HepG2 (cell line): ENCODE measurements at regions not wholly inside any gene's neighbourhood (a gene's known extent, or its start where the extent isn't known, plus 50 kb on each side); places are given as distances from the start of the nearest gene placed in this dataset.
"Not testable (repeated sequence)": the region's sequence is repeated elsewhere in the genome, so short reads cannot be mapped to it uniquely, and the experiment has no call there.

Experiments used
- CBX2 ChIP-seq, 2 experiments: fragments of 200-600 bp in 1 of 2; sonication (generic); formaldehyde crosslinking in 1 of 2; IDR thresholded peaks; 2 replicates each; pipeline versions ENCODE4 v1.7.0 to v1.8.1; 2018 to 2022; ENCODE audit warnings: low read depth in 2 of 2, low read length in 1 of 2, mild to moderate bottlenecking in 1 of 2, missing genetic modification reagents in 1 of 2
- CREM ChIP-seq, 2 experiments: sonication (generic) in 1 of 2; formaldehyde crosslinking in 1 of 2; IDR thresholded peaks; 2 replicates each; pipeline versions ENCODE4 v1.4.0 to v1.6.1; 2016 to 2020; ENCODE audit warnings: antibody characterized with exemption in 1 of 2, mild to moderate bottlenecking in 1 of 2, missing genetic modification reagents in 1 of 2
- CTCF ChIP-seq: sonication (generic); formaldehyde crosslinking; IDR thresholded peaks from 2 replicates; pipeline ENCODE4 v1.5.0; 2020; ENCODE audit warnings: mild to moderate bottlenecking, missing genetic modification reagents, moderate library complexity
- HOXA9 ChIP-seq: sonication (generic); formaldehyde crosslinking; IDR thresholded peaks from 2 replicates; pipeline ENCODE4 v1.8.1; 2022; ENCODE audit warnings: missing genetic modification reagents, mild to moderate bottlenecking, moderate library complexity, borderline replicate concordance
- MAFF ChIP-seq: IDR thresholded peaks from 2 replicates; pipeline ENCODE4 v1.6.1; 2011; ENCODE audit warnings: low read depth, low read length, improper control_type of control experiment
- MXI1 ChIP-seq: IDR thresholded peaks from 3 replicates; pipeline ENCODE4 v1.6.1; 2012; ENCODE audit warnings: low read depth, low read length, inconsistent platforms, borderline replicate concordance
- SP1 ChIP-seq, 2 experiments: fragments of 450-650 bp in 1 of 2; sonication (generic) in 1 of 2; formaldehyde crosslinking in 1 of 2; IDR thresholded peaks; 2 replicates each; pipeline versions ENCODE4 v1.4.0 to v1.6.1; 2016 to 2020; ENCODE audit warnings: missing genetic modification reagents in 1 of 2
- SRSF4 ChIP-seq: fragments of 200-400 bp; formaldehyde crosslinking; IDR thresholded peaks from one replicate; pipeline ENCODE4 v1.6.1; 2018; ENCODE audit warnings: mild to moderate bottlenecking, low read depth, low read length, moderate library complexity; ENCODE audit not compliant: poor library complexity, severe bottlenecking
- TSC22D2 ChIP-seq: sonication (generic); formaldehyde crosslinking; IDR thresholded peaks from 2 replicates; pipeline ENCODE4 v1.5.1; 2020; ENCODE audit warnings: missing genetic modification reagents, mild to moderate bottlenecking, borderline replicate concordance
- ZNF101 ChIP-seq: sonication (generic); formaldehyde crosslinking; IDR thresholded peaks from 2 replicates; pipeline ENCODE4 v1.4.0; 2020; ENCODE audit warnings: mild to moderate bottlenecking, low read depth, missing genetic modification reagents, borderline replicate concordance
- ZNF816 ChIP-seq: sonication (generic); formaldehyde crosslinking; IDR thresholded peaks from 2 replicates; pipeline ENCODE4 v1.8.0; 2022; ENCODE audit warnings: missing genetic modification reagents, mild to moderate bottlenecking, borderline replicate concordance
- ZSCAN29 ChIP-seq: sonication (generic); formaldehyde crosslinking; conservative IDR thresholded peaks from 2 replicates; pipeline ENCODE4 v1.4.0; 2020; ENCODE audit warnings: mild to moderate bottlenecking, missing genetic modification reagents

GRCh38 chr15:20291616-20292015, 250.0 kb downstream of the GOLGA6L6 start:
- TF ChIP-seq SRSF4; SP1 (IDR thresholded peaks at IDR 0.05); SP1 (CRISPR knock-in tag; IDR thresholded peaks at IDR 0.05); MAFF; TSC22D2 (CRISPR knock-in tag); ZSCAN29; CTCF (CRISPR knock-in tag); MXI1; CBX2 (IDR thresholded peaks at IDR 0.05; ENCODE audit: low read depth, low read length); CBX2 (CRISPR knock-in tag; IDR thresholded peaks at IDR 0.05; ENCODE audit: low read depth); ZNF816 (CRISPR knock-in tag); ZNF101 (CRISPR knock-in tag); CREM (IDR thresholded peaks at IDR 0.05); CREM (CRISPR knock-in tag; IDR thresholded peaks at IDR 0.05); HOXA9 (CRISPR knock-in tag): not testable (repeated sequence)
